Lower leg skin (tissue), 3 donors: ENCODE measurements at regions not wholly inside any gene's neighbourhood (a gene's known extent, or its start where the extent isn't known, plus 50 kb on each side); places are given as distances from the start of the nearest gene placed in this dataset.

Experiments
- CTCF ChIP-seq, 3 donors: fragments of 450-650 bp; IDR thresholded peaks; one replicate each; pipeline ENCODE4 v1.5.1; 2016; ENCODE audit warnings: antibody characterized with exemption in 3 of 3, mild to moderate bottlenecking in 3 of 3, moderate library complexity in 2 of 3
- POLR2A ChIP-seq, 2 donors: fragments of 450-650 bp; IDR thresholded peaks; one replicate each; pipeline ENCODE4 v1.6.1; 2016 to 2017; ENCODE audit warnings: antibody characterized with exemption in 2 of 2, mild to moderate bottlenecking in 1 of 2, moderate library complexity in 1 of 2

- no peak for TF ChIP-seq POLR2A (IDR thresholded peaks at IDR 0.05)
- no peak for TF ChIP-seq CTCF (IDR thresholded peaks at IDR 0.05)
These were observed 257.3 kb downstream of the EPHA4 start for GRCh38 chr2:221314786-221315185.
